ENCODE measurements at regions not wholly inside any gene's neighbourhood (a gene's known extent, or its start where the extent isn't known, plus 50 kb on each side); places are given as distances from the start of the nearest gene placed in this dataset.

DNA sequence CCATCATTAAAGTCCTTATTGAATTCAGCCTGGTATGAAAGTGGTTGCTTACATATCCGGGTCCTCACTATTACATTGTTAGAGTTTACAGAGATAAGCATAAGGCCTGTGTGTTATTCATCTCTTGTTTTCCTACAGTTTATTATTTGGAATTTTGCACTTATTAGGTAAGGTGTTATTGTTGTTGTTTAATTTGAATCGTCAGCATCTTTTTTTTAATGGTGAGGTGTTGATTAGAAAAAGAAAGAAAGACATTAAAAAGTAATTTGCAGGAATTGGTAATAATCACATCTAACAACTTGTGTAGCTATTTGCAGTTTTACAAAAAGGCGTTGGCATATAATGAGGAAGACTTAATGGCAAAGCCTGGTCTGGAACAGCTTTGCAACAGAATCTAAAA is 158.6 kb downstream of the SAMD5 start:
- H3K36me3 ChIP-seq (ENCODE audit: control insufficient read depth in 1 of 2, insufficient read depth in 2 of 2, low read length in 2 of 2), result no peaks in the 10 kb centered on the region
- no peaks in the 10 kb centered on the region for H3K9me3 ChIP-seq (ENCODE audit: control insufficient read depth in 1 of 2, insufficient read depth in 1 of 2, low read depth in 1 of 2, low read length in 2 of 2)
- no peak overlapping the region for H3K9ac ChIP-seq (ENCODE audit: low read length)
- ATAC-seq, result no peak
- no peaks in the 10 kb centered on the region for H3K27me3 ChIP-seq (ENCODE audit: insufficient read depth, low read length)
- POLR2A ChIA-PET, result no interaction called here
- no peak for DNase-seq (ENCODE audit: low read depth, low spot score)
- H3K79me2 ChIP-seq (ENCODE audit: insufficient read depth, low read length), result no peaks in the 10 kb centered on the region
- RAD21 ChIA-PET (ENCODE audit: low non-redundant PET in 1 of 2, low total read pairs in 2 of 2, uncharacterized antibody in 2 of 2, unreplicated experiment in 2 of 2), result no interaction called here
- TF ChIP-seq ZFX (IDR thresholded peaks at IDR 0.05) (no peak), ZNF274 (IDR thresholded peaks at IDR 0.05; ENCODE audit: low read depth, low read length) (no peak), EGR1 (IDR thresholded peaks at IDR 0.05; ENCODE audit: low read depth) (no peak), REST (IDR thresholded peaks at IDR 0.05; ENCODE audit: low read depth) (no peak), FOSL1 (IDR thresholded peaks at IDR 0.05; ENCODE audit: low read depth) (no peak), CEBPB (IDR thresholded peaks at IDR 0.05; ENCODE audit: low read depth) (no peak)
- TF ChIP-seq, protein P1, sequence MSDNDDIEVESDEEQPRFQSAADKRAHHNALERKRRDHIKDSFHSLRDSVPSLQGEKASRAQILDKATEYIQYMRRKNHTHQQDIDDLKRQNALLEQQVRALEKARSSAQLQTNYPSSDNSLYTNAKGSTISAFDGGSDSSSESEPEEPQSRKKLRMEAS (IDR thresholded peaks at IDR 0.05), result no peak
- no peak overlapping the region for H3K4me3 ChIP-seq (replicated peaks in 1 of 2; ENCODE audit: low read depth in 1 of 2, low read length in 2 of 2)
- H2AFZ ChIP-seq (ENCODE audit: low read depth, low read length, poor library complexity, severe bottlenecking), result no peak overlapping the region
- H3K4me1 ChIP-seq (ENCODE audit: control insufficient read depth in 1 of 2, insufficient read depth in 2 of 2, low read length in 2 of 2), result no peaks in the 10 kb centered on the region
- no peaks in the 10 kb centered on the region for H4K20me1 ChIP-seq (ENCODE audit: insufficient read depth)
- no TSS peak for BruUV-seq (replicated peaks)
- intact Hi-C loops (cut with micrococcal nuclease), result no loop called here
- no peak overlapping the region for H3K27ac ChIP-seq (ENCODE audit: low read depth, low read length)
- CTCF ChIA-PET, result no interaction called here
- no peak overlapping the region for H3K4me2 ChIP-seq (ENCODE audit: low read length)
- H3K9me2 ChIP-seq (ENCODE audit: insufficient read depth), result no peaks in the 10 kb centered on the region

GRCh38 chr6:147674099-147674498 is 165.6 kb downstream of the SAMD5 start:
- Histone ChIP-seq H3K27ac (ENCODE audit: low read depth, low read length) (no peak overlapping the region), H3K79me2 (ENCODE audit: insufficient read depth, low read length) (no peaks in the 10 kb centered on the region), H2AFZ (ENCODE audit: low read depth, low read length, poor library complexity, severe bottlenecking) (no peak overlapping the region), H3K4me1 (ENCODE audit: control insufficient read depth in 1 of 2, insufficient read depth in 2 of 2, low read length in 2 of 2) (no peaks in the 10 kb centered on the region), H3K4me3 (replicated peaks in 1 of 2; ENCODE audit: low read depth in 1 of 2, low read length in 2 of 2) (no peak overlapping the region), H3K4me2 (ENCODE audit: low read length) (no peak overlapping the region), H3K36me3 (ENCODE audit: control insufficient read depth in 1 of 2, insufficient read depth in 2 of 2, low read length in 2 of 2) (no peaks in the 10 kb centered on the region), H3K27me3 (ENCODE audit: insufficient read depth, low read length) (no peaks in the 10 kb centered on the region), H3K9me3 (ENCODE audit: control insufficient read depth in 1 of 2, insufficient read depth in 1 of 2, low read depth in 1 of 2, low read length in 2 of 2) (no peaks in the 10 kb centered on the region), H3K9me2 (ENCODE audit: insufficient read depth) (no peaks in the 10 kb centered on the region), H4K20me1 (ENCODE audit: insufficient read depth) (no peaks in the 10 kb centered on the region), H3K9ac (ENCODE audit: low read length) (no peak overlapping the region)
- ChIA-PET POLR2A (no interaction called here), CTCF (no interaction called here), RAD21 (ENCODE audit: low non-redundant PET in 1 of 2, low total read pairs in 2 of 2, uncharacterized antibody in 2 of 2, unreplicated experiment in 2 of 2) (no interaction called here)
- DNase-seq (ENCODE audit: low read depth, low spot score) (no peak), ATAC-seq (no peak)
- intact Hi-C loops (cut with micrococcal nuclease), result no loop called here
- no TSS peak for BruUV-seq (replicated peaks)
- TF ChIP-seq EZH2phosphoT487 (IDR thresholded peaks at IDR 0.05; ENCODE audit: borderline replicate concordance), result no peak
- no peak for TF ChIP-seq CEBPB (IDR thresholded peaks at IDR 0.05; ENCODE audit: low read depth)
- no peak for TF ChIP-seq TCF7L2 (IDR thresholded peaks at IDR 0.05; ENCODE audit: borderline replicate concordance, extremely low read depth, insufficient read depth, insufficient read length)
- TF ChIP-seq, protein P2, sequence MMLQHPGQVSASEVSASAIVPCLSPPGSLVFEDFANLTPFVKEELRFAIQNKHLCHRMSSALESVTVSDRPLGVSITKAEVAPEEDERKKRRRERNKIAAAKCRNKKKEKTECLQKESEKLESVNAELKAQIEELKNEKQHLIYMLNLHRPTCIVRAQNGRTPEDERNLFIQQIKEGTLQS (IDR thresholded peaks at IDR 0.05), result no peak
- TF ChIP-seq ZFX (IDR thresholded peaks at IDR 0.05), result no peak
- no peak for TF ChIP-seq POLR2A (IDR thresholded peaks at IDR 0.05; ENCODE audit: borderline replicate concordance, extremely low read depth, insufficient read depth, insufficient read length)
- no peak for TF ChIP-seq REST (IDR thresholded peaks at IDR 0.05; ENCODE audit: low read depth)
- TF ChIP-seq JUND (IDR thresholded peaks at IDR 0.05), result no peak
